Renal cortex interstitium (tissue), 11 donors: ENCODE measurements at regions not wholly inside any gene's neighbourhood (a gene's known extent, or its start where the extent isn't known, plus 50 kb on each side); places are given as distances from the start of the nearest gene placed in this dataset.

Experiments
- DNase-seq, 11 donors: peaks; one replicate each; pipeline ENCODE4 v3.0.0-alpha.2; 2013; ENCODE audit warnings: low read depth in 9 of 11, low spot score in 4 of 11; ENCODE audit errors: extremely low read depth in 1 of 11

- no peak for DNase-seq
Observed at GRCh38 chr3:116618930-116619329, 90.6 kb upstream of the TUSC7 start.

GRCh38 chr3:116630494-116630893 lies 79.1 kb upstream of the TUSC7 start:
- DNase-seq = no peak

GRCh38 chr3:116639641-116640040 lies 69.9 kb upstream of the TUSC7 start:
- no peak for DNase-seq

- no peak for DNase-seq
Observed at GRCh38 chr3:116640109-116640508, 69.5 kb upstream of the TUSC7 start.

- no peak for DNase-seq
Observed at GRCh38 chr3:116643001-116643400, 66.6 kb upstream of the TUSC7 start.

GRCh38 chr3:116647996-116648395 lies 61.6 kb upstream of the TUSC7 start:
- no peak for DNase-seq
